Stimulated activated naive CD8-positive, alpha-beta T cell treated with anti-CD3 and anti-CD28 coated beads, Interleukin-15, Interleukin-2, amounts not matched to agents 100 ng/mL and 50 ng/mL, for 24 hours (primary cell): ENCODE measurements at regions not wholly inside any gene's neighbourhood (a gene's known extent, or its start where the extent isn't known, plus 50 kb on each side); places are given as distances from the start of the nearest gene placed in this dataset.

Experiments
- H3K27ac Mint-ChIP-seq: one replicate; pipeline ENCODE4 v1.8.0; 2021; ENCODE audit warnings: mild to moderate bottlenecking, mixed read lengths
- H3K27me3 Mint-ChIP-seq: one replicate; pipeline ENCODE4 v1.8.0; 2021; ENCODE audit warnings: mixed read lengths
- H3K36me3 Mint-ChIP-seq: one replicate; pipeline ENCODE4 v1.8.0; 2021; ENCODE audit warnings: low read depth, mixed read lengths
- H3K4me1 Mint-ChIP-seq: one replicate; pipeline ENCODE4 v1.8.0; 2021; ENCODE audit warnings: low read depth, mixed read lengths
- H3K4me3 Mint-ChIP-seq: one replicate; pipeline ENCODE4 v1.8.0; 2021; ENCODE audit warnings: mild to moderate bottlenecking, mixed read lengths
- H3K9me3 Mint-ChIP-seq: one replicate; pipeline ENCODE4 v1.8.0; 2021; ENCODE audit warnings: mixed read lengths

- no peaks in the 10 kb centered on the region for H3K36me3 Mint-ChIP-seq
- H3K9me3 Mint-ChIP-seq, result no peaks in the 10 kb centered on the region
- peaks cover 7% of the 10 kb centered on the region for H3K4me1 Mint-ChIP-seq
- no peak overlapping the region for H3K4me3 Mint-ChIP-seq
- H3K27ac Mint-ChIP-seq, result no peak overlapping the region
- no peaks in the 10 kb centered on the region for H3K27me3 Mint-ChIP-seq
Observed at GRCh38 chr3:59257506-59257905, 207.7 kb upstream of the CFAP20DC start.

- Mint-ChIP-seq H3K36me3 (no peaks in the 10 kb centered on the region), H3K9me3 (no peaks in the 10 kb centered on the region), H3K4me3 (no peak overlapping the region), H3K27ac (no peak overlapping the region), H3K27me3 (no peaks in the 10 kb centered on the region), H3K4me1 (no peaks in the 10 kb centered on the region)
Observed at GRCh38 chr3:59256230-59256629, 206.4 kb upstream of the CFAP20DC start.

- Mint-ChIP-seq H3K36me3 (no peaks in the 10 kb centered on the region), H3K4me1 (no peaks in the 10 kb centered on the region), H3K27ac (no peak overlapping the region), H3K9me3 (no peaks in the 10 kb centered on the region), H3K4me3 (no peak overlapping the region), H3K27me3 (no peaks in the 10 kb centered on the region)
Observed at GRCh38 chr3:59254976-59255375, 205.2 kb upstream of the CFAP20DC start.

- Mint-ChIP-seq H3K27ac (no peak overlapping the region), H3K4me1 (no peaks in the 10 kb centered on the region)
Observed at GRCh38 chr3:59254433-59254832, 204.6 kb upstream of the CFAP20DC start.

GRCh38 chr3:59253523-59253922 is 203.7 kb upstream of the CFAP20DC start:
- Mint-ChIP-seq H3K4me3 (no peak overlapping the region), H3K27ac (no peak overlapping the region), H3K36me3 (peaks cover 9% of the 10 kb centered on the region), H3K9me3 (peaks cover 11% of the 10 kb centered on the region), H3K27me3 (no peaks in the 10 kb centered on the region), H3K4me1 (no peaks in the 10 kb centered on the region)

More at GRCh38 chr3:59254433-59254832, 204.6 kb upstream of the CFAP20DC start:
- peaks cover under 1% of the 10 kb centered on the region for H3K36me3 Mint-ChIP-seq
- peaks cover 2% of the 10 kb centered on the region for H3K9me3 Mint-ChIP-seq
- H3K27me3 Mint-ChIP-seq, result no peaks in the 10 kb centered on the region
- H3K4me3 Mint-ChIP-seq, result no peak overlapping the region

- no peaks in the 10 kb centered on the region for H3K4me1 Mint-ChIP-seq
- H3K27me3 Mint-ChIP-seq, result no peaks in the 10 kb centered on the region
- H3K36me3 Mint-ChIP-seq, result peaks cover 10% of the 10 kb centered on the region
- H3K27ac Mint-ChIP-seq, result no peak overlapping the region
- no peak overlapping the region for H3K4me3 Mint-ChIP-seq
- H3K9me3 Mint-ChIP-seq, result peaks cover 15% of the 10 kb centered on the region
Observed at GRCh38 chr3:59251869-59252268, 202.0 kb upstream of the CFAP20DC start.

- Mint-ChIP-seq H3K4me3 (no peak overlapping the region), H3K27me3 (no peaks in the 10 kb centered on the region), H3K36me3 (peaks cover 10% of the 10 kb centered on the region), H3K27ac (no peak overlapping the region), H3K9me3 (peaks cover 15% of the 10 kb centered on the region), H3K4me1 (no peaks in the 10 kb centered on the region)
Observed at GRCh38 chr3:59250600-59250999, 200.8 kb upstream of the CFAP20DC start.

- H3K36me3 Mint-ChIP-seq, result peaks cover 10% of the 10 kb centered on the region
- no peaks in the 10 kb centered on the region for H3K4me1 Mint-ChIP-seq
- no peak overlapping the region for H3K4me3 Mint-ChIP-seq
- H3K27me3 Mint-ChIP-seq, result no peaks in the 10 kb centered on the region
- no peak overlapping the region for H3K27ac Mint-ChIP-seq
- peaks cover 15% of the 10 kb centered on the region for H3K9me3 Mint-ChIP-seq
Observed at GRCh38 chr3:59249698-59250361, 200.0 kb upstream of the CFAP20DC start.

- H3K36me3 Mint-ChIP-seq, result peaks cover 10% of the 10 kb centered on the region
- no peak overlapping the region for H3K4me3 Mint-ChIP-seq
- no peaks in the 10 kb centered on the region for H3K4me1 Mint-ChIP-seq
- H3K9me3 Mint-ChIP-seq, result peaks cover 15% of the 10 kb centered on the region
- H3K27me3 Mint-ChIP-seq, result no peaks in the 10 kb centered on the region
- peak overlapping the region; percentile 6 for H3K27ac Mint-ChIP-seq
Observed at GRCh38 chr3:59249004-59249403, 199.2 kb upstream of the CFAP20DC start.

- no peak overlapping the region for H3K27ac Mint-ChIP-seq
- peaks cover 23% of the 10 kb centered on the region for H3K9me3 Mint-ChIP-seq
- H3K27me3 Mint-ChIP-seq, result peaks cover 4% of the 10 kb centered on the region
- peaks cover 10% of the 10 kb centered on the region for H3K36me3 Mint-ChIP-seq
- H3K4me3 Mint-ChIP-seq, result no peak overlapping the region
- H3K4me1 Mint-ChIP-seq, result no peaks in the 10 kb centered on the region
Observed at GRCh38 chr3:59247402-59247841, 197.6 kb upstream of the CFAP20DC start.

- H3K27ac Mint-ChIP-seq, result no peak overlapping the region
Observed at GRCh38 chr3:59246719-59247401, 197.0 kb upstream of the CFAP20DC start.

GRCh38 chr3:59245859-59246501 is 196.2 kb upstream of the CFAP20DC start:
- Mint-ChIP-seq H3K36me3 (peaks cover 10% of the 10 kb centered on the region), H3K9me3 (peaks cover 23% of the 10 kb centered on the region), H3K4me3 (no peak overlapping the region), H3K27me3 (peaks cover 4% of the 10 kb centered on the region), H3K4me1 (no peaks in the 10 kb centered on the region), H3K27ac (no peak overlapping the region)

More at GRCh38 chr3:59246719-59247401, 197.0 kb upstream of the CFAP20DC start:
- no peak overlapping the region for H3K4me3 Mint-ChIP-seq
- no peaks in the 10 kb centered on the region for H3K4me1 Mint-ChIP-seq
- H3K9me3 Mint-ChIP-seq, result peaks cover 23% of the 10 kb centered on the region
- H3K27me3 Mint-ChIP-seq, result peaks cover 4% of the 10 kb centered on the region
- H3K36me3 Mint-ChIP-seq, result peaks cover 10% of the 10 kb centered on the region

GRCh38 chr3:59245300-59245858 is 195.6 kb upstream of the CFAP20DC start:
- Mint-ChIP-seq H3K9me3 (peaks cover 23% of the 10 kb centered on the region), H3K27me3 (peaks cover 4% of the 10 kb centered on the region), H3K4me3 (no peak overlapping the region), H3K27ac (no peak overlapping the region), H3K36me3 (peaks cover 10% of the 10 kb centered on the region), H3K4me1 (no peaks in the 10 kb centered on the region)

GRCh38 chr3:59244343-59244742 is 194.5 kb upstream of the CFAP20DC start:
- H3K36me3 Mint-ChIP-seq, result peaks cover 9% of the 10 kb centered on the region
- H3K27me3 Mint-ChIP-seq, result peaks cover 4% of the 10 kb centered on the region
- H3K4me1 Mint-ChIP-seq, result no peaks in the 10 kb centered on the region
- no peak overlapping the region for H3K4me3 Mint-ChIP-seq
- no peak overlapping the region for H3K27ac Mint-ChIP-seq
- peaks cover 21% of the 10 kb centered on the region for H3K9me3 Mint-ChIP-seq

- Mint-ChIP-seq H3K27me3 (peaks cover 6% of the 10 kb centered on the region), H3K36me3 (no peaks in the 10 kb centered on the region), H3K4me3 (no peak overlapping the region), H3K27ac (no peak overlapping the region), H3K4me1 (no peaks in the 10 kb centered on the region), H3K9me3 (peaks cover 15% of the 10 kb centered on the region)
Observed at GRCh38 chr3:59243476-59243875, 193.7 kb upstream of the CFAP20DC start.
